Thymus (tissue), 11 donors: ENCODE measurements at regions not wholly inside any gene's neighbourhood (a gene's known extent, or its start where the extent isn't known, plus 50 kb on each side); places are given as distances from the start of the nearest gene placed in this dataset.

ENCODE experiments used
- DNase-seq, 9 donors: peaks; one replicate each; pipeline ENCODE4 v3.0.0-alpha.2; 2013; ENCODE audit warnings: low spot score in 9 of 9, low read depth in 6 of 9, missing footprints in 1 of 9
- H3K27ac ChIP-seq, 2 donors: one replicate each; pipeline ENCODE4 v1.5.1; 2013; ENCODE audit warnings: control low read depth in 1 of 2, low read depth in 1 of 2, low read length in 1 of 2, mild to moderate bottlenecking in 1 of 2, moderate library complexity in 1 of 2
- H3K27me3 ChIP-seq, 2 donors: one replicate each; pipeline ENCODE4 v1.5.1; 2013; ENCODE audit warnings: low read length in 1 of 2; ENCODE audit not compliant: control insufficient read depth in 2 of 2, insufficient read depth in 1 of 2
- H3K36me3 ChIP-seq, 2 donors: one replicate each; pipeline ENCODE4 v1.5.1; 2013; ENCODE audit warnings: low read length in 1 of 2, mild to moderate bottlenecking in 1 of 2, moderate library complexity in 1 of 2; ENCODE audit not compliant: control insufficient read depth in 2 of 2, insufficient read depth in 2 of 2
- H3K4me1 ChIP-seq, 2 donors: one replicate each; pipeline ENCODE4 v1.5.1; 2013; ENCODE audit warnings: low read length in 2 of 2; ENCODE audit not compliant: control insufficient read depth in 2 of 2, insufficient read depth in 2 of 2
- H3K4me3 ChIP-seq, 2 donors: one replicate each; pipeline ENCODE4 v1.5.1; 2013; ENCODE audit warnings: low read length in 2 of 2, control low read depth in 1 of 2, mild to moderate bottlenecking in 1 of 2
- H3K9me3 ChIP-seq, 2 donors: one replicate each; pipeline ENCODE4 v1.5.1; 2013; ENCODE audit warnings: low read length in 1 of 2, mild to moderate bottlenecking in 1 of 2; ENCODE audit not compliant: control insufficient read depth in 2 of 2, insufficient read depth in 1 of 2
- WGBS: extraction: QIAGEN DNeasy Blood & Tissue Kit; methylation state at CpG from one replicate; pipeline ENCODE4 v1.1.7; 2013; 5-methylcytosine and 5-hydroxymethylcytosine counted together
- donor health status: healthy.

- WGBS: 52% methylated on average over 4 of the region's 4 CpGs
- Histone ChIP-seq H3K27ac (no peak overlapping the region), H3K27me3 (no peaks in the 10 kb centered on the region), H3K9me3 (no peaks in the 10 kb centered on the region), H3K4me3 (no peak overlapping the region), H3K4me1 (no peaks in the 10 kb centered on the region), H3K36me3 (no peaks in the 10 kb centered on the region)
- no peak for DNase-seq
Measured at GRCh38 chrX:20973038-20973437, 401.2 kb upstream of the CNKSR2 start.

- Histone ChIP-seq H3K4me1 (no peaks in the 10 kb centered on the region), H3K9me3 (no peaks in the 10 kb centered on the region), H3K36me3 (no peaks in the 10 kb centered on the region), H3K27ac (no peak overlapping the region), H3K27me3 (no peaks in the 10 kb centered on the region), H3K4me3 (no peak overlapping the region)
- 70% methylated on average over 4 of the region's 4 CpGs for WGBS
- no peak for DNase-seq
Measured at GRCh38 chrX:20971250-20971649, 403.0 kb upstream of the CNKSR2 start.

- WGBS: 65% methylated on average over 1 of the region's 1 CpG
Measured at GRCh38 chrX:20969565-20969964, 404.7 kb upstream of the CNKSR2 start.

DNA sequence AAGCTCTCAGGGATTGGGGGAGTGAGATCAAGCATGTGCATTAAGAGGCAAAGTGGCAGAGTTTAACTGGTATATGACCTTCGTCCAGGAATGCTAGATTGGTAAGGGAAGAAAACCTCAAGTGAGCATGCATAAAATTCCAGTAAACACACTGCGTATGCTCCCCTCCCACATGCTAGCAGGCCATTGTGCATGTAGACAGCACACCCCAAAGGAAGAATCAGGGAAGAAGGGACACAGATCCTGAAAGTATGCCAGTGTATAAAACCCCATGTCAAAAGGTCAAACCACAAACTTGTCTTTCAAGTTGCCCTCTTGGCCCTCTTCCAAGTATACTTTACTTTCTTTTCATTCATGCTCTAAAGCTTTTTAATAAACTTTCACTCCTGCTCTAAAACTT, 405.2 kb upstream of the CNKSR2 start:
- 86% methylated on average over 2 of the region's 2 CpGs for WGBS
- Histone ChIP-seq H3K27ac (no peak overlapping the region), H3K4me3 (no peak overlapping the region), H3K4me1 (no peaks in the 10 kb centered on the region), H3K36me3 (no peaks in the 10 kb centered on the region), H3K9me3 (no peaks in the 10 kb centered on the region), H3K27me3 (no peaks in the 10 kb centered on the region)
- no peak for DNase-seq

More at GRCh38 chrX:20969565-20969964, 404.7 kb upstream of the CNKSR2 start:
- Histone ChIP-seq H3K9me3 (no peaks in the 10 kb centered on the region), H3K27ac (no peak overlapping the region), H3K4me3 (no peak overlapping the region), H3K27me3 (no peaks in the 10 kb centered on the region), H3K36me3 (no peaks in the 10 kb centered on the region), H3K4me1 (no peaks in the 10 kb centered on the region)
- DNase-seq: no peak

- Histone ChIP-seq H3K4me1 (no peaks in the 10 kb centered on the region), H3K36me3 (no peaks in the 10 kb centered on the region), H3K27ac (no peak overlapping the region), H3K27me3 (no peaks in the 10 kb centered on the region), H3K4me3 (no peak overlapping the region), H3K9me3 (no peaks in the 10 kb centered on the region)
- no peak for DNase-seq
Measured at GRCh38 chrX:20967725-20968124, 406.5 kb upstream of the CNKSR2 start.

- Histone ChIP-seq H3K4me3 (no peak overlapping the region), H3K27me3 (no peaks in the 10 kb centered on the region), H3K36me3 (no peaks in the 10 kb centered on the region), H3K4me1 (no peaks in the 10 kb centered on the region), H3K27ac (no peak overlapping the region), H3K9me3 (no peaks in the 10 kb centered on the region)
- DNase-seq: no peak
- WGBS: 80% methylated on average over 5 of the region's 5 CpGs
Measured at GRCh38 chrX:20965270-20966044, 408.8 kb upstream of the CNKSR2 start.

DNA sequence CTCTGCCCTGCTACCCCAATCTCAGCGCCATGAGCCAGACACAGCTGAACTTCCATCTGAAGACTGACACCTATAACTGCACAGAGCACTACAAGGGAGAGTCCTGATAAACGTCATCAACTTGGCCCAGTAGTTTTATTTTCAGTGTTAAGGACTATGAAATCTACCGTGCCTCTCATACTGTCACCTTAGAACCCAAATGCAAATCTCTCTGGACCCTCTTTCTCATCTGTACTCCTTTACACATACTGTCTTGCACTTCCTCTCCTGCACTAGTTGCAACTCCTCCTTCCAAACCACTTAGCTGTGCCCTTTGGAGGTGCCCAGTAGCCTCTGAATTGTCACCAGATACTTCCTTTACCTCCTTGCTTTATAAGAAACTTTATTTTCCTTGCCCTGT, 420.2 kb upstream of the CNKSR2 start:
- H3K36me3 ChIP-seq: no peaks in the 10 kb centered on the region
- no peaks in the 10 kb centered on the region for H3K4me1 ChIP-seq
- no peaks in the 10 kb centered on the region for H3K27me3 ChIP-seq
- H3K4me3 ChIP-seq: no peak overlapping the region
- no peaks in the 10 kb centered on the region for H3K9me3 ChIP-seq
- WGBS: 96% methylated on average over 3 of the region's 3 CpGs
- H3K27ac ChIP-seq: no peak overlapping the region
- no peak for DNase-seq

DNA sequence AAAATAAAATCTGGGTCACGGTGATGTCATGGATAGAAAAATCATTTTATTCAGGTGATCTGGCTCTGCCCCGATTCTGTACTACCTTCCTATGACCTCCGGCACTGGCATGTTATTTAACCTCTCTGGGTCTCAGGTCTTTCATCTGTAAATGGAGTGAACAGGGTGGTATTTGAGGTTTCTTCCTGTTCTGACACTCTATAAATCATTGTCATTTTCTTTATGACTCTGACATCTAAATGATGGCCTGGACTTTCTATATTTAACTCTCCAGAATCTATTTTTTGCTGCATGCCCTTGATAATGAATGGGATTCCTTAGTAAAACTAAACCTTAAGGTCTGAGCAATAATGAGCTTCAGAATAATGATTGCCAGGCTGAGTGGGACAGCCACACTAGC, 422.0 kb upstream of the CNKSR2 start:
- no peaks in the 10 kb centered on the region for H3K27me3 ChIP-seq
- no peak overlapping the region for H3K27ac ChIP-seq
- DNase-seq: no peak
- no peaks in the 10 kb centered on the region for H3K9me3 ChIP-seq
- no peak overlapping the region for H3K4me3 ChIP-seq
- WGBS: 59% methylated on average over 3 of the region's 3 CpGs
- no peaks in the 10 kb centered on the region for H3K4me1 ChIP-seq
- no peaks in the 10 kb centered on the region for H3K36me3 ChIP-seq

- WGBS: 87% methylated on average over 5 of the region's 5 CpGs
- Histone ChIP-seq H3K36me3 (no peaks in the 10 kb centered on the region), H3K4me1 (no peaks in the 10 kb centered on the region), H3K27me3 (no peaks in the 10 kb centered on the region), H3K27ac (no peak overlapping the region), H3K9me3 (no peaks in the 10 kb centered on the region), H3K4me3 (no peak overlapping the region)
- no peak for DNase-seq
Measured at GRCh38 chrX:20951016-20951810, 423.0 kb upstream of the CNKSR2 start.
